ENCODE measurements at regions not wholly inside any gene's neighbourhood (a gene's known extent, or its start where the extent isn't known, plus 50 kb on each side); places are given as distances from the start of the nearest gene placed in this dataset.
"Not testable (repeated sequence)": the region's sequence is repeated elsewhere in the genome, so short reads cannot be mapped to it uniquely, and the experiment has no call there.

GRCh38 chr12:30578426-30578825 lies 117.2 kb downstream of the IPO8 start:
- DNase-seq (ENCODE audit: extremely low read depth in 1 of 2, low read depth in 1 of 2), result no peak

DNA sequence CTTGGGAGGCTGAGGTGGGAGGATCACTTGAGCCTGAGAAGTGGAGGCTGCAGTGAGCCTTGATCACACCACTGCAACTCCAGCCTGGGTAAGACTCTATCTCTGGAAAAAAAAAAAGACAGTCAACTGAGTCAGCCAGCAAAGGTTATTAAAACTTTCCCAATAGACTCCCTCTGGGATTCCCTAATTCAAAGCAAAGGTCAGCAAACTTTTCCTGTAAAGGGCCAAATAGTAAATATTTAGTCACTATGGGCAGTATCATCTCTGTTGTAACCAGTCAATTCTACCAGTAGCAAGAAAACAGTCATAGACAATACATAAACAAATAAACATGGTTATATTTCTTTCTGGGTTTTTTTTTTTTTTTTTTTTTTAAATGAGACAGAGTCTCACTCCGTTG lies 122.5 kb downstream of the IPO8 start:
- DNase-seq (ENCODE audit: extremely low read depth in 1 of 2, low read depth in 1 of 2), result no peak

- no peak for DNase-seq (ENCODE audit: extremely low read depth in 1 of 2, low read depth in 1 of 2)
Measured at GRCh38 chr12:30570211-30570890, 125.3 kb downstream of the IPO8 start.

DNA sequence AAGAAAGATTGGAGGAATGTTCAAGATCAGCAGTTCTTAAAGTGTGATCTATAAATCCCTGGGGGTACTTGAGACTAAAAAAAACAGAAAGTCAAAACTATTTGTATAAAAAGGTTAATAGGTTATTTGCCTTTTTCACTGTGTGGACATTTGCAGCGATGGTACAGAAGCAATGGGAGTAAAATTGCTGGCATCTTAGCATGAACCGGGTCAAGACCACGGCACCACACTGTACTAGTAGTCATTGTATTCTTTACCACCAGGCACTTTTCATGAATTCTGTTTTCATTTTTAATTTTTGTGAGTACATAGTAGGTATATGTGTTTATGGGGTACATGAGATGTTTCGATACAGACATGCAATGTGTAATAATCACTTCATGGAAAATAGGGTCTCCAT lies 126.2 kb downstream of the IPO8 start:
- DNase-seq (ENCODE audit: extremely low read depth in 1 of 2, low read depth in 1 of 2), result no peak

- no peak for DNase-seq (ENCODE audit: extremely low read depth in 1 of 2, low read depth in 1 of 2)
Measured at GRCh38 chr12:30568453-30568852, 127.2 kb downstream of the IPO8 start.

GRCh38 chr12:30567082-30567481 lies 128.6 kb downstream of the IPO8 start:
- DNase-seq (ENCODE audit: extremely low read depth in 1 of 2, low read depth in 1 of 2), result no peak

DNA sequence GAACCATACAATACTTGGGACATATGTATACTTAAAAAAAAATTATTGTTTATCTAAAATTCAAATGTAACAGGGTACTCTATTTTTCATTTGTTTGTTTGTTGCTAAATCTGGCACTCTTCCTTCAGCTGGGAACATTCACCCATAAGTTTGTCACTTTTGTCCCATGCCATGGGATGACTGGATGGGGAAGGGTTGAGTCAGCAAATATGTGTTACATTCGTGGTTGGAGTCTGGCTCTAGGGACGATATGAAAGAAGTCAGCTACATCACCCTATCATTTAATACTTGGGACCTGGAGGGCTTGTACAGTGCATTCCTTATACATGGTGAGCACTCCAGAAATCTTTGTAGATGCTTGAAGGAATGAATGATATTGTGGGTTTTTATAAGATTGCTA lies 131.3 kb downstream of the IPO8 start:
- no peak for DNase-seq (ENCODE audit: extremely low read depth in 1 of 2, low read depth in 1 of 2)

DNA sequence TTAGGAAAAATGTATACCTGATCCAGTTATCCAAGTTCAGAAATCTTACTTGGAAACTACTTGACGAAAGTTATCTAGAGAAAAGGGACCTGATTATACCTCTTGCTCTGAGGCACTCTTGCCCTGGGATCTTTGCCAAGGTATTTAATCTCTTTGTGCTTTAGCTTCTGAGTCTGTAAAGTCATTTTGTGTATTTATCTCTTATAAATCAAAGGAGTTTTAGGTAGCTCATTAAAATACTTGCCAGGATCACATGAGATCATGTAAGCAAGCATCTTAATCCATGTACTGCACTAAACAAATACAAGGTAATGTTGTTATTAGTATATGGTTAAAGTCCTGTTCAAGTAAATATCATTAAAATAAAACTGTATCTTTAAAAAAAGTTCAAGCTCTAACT lies 147.5 kb downstream of the IPO8 start:
- no peak for DNase-seq (ENCODE audit: extremely low read depth in 1 of 2, low read depth in 1 of 2)

- no peak for DNase-seq (ENCODE audit: extremely low read depth in 1 of 2, low read depth in 1 of 2)
Measured at GRCh38 chr12:30546121-30546520, 149.5 kb downstream of the IPO8 start.

- DNase-seq (ENCODE audit: extremely low read depth in 1 of 2, low read depth in 1 of 2), result not testable (repeated sequence)
Measured at GRCh38 chr12:30544704-30545103, 151.0 kb downstream of the IPO8 start.

DNA sequence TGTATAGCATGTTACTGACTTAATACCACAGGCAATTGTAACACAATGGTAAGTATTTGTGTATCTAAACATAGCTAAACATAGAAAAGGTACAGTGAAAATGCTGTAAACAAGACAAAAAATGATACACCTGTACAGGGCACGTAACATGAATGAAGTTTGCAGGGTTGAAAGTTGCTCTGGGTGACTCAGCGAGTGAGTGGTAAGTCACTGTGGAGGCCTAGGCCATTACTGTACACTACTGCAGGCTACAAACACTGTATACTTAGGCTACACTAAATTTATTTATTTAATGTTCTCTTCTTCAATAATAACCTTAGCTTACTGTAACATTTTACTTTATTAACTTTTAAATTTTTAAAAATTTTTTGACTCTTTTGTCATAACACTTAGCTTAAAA lies 158.4 kb downstream of the IPO8 start:
- DNase-seq (ENCODE audit: extremely low read depth in 1 of 2, low read depth in 1 of 2), result no peak

DNA sequence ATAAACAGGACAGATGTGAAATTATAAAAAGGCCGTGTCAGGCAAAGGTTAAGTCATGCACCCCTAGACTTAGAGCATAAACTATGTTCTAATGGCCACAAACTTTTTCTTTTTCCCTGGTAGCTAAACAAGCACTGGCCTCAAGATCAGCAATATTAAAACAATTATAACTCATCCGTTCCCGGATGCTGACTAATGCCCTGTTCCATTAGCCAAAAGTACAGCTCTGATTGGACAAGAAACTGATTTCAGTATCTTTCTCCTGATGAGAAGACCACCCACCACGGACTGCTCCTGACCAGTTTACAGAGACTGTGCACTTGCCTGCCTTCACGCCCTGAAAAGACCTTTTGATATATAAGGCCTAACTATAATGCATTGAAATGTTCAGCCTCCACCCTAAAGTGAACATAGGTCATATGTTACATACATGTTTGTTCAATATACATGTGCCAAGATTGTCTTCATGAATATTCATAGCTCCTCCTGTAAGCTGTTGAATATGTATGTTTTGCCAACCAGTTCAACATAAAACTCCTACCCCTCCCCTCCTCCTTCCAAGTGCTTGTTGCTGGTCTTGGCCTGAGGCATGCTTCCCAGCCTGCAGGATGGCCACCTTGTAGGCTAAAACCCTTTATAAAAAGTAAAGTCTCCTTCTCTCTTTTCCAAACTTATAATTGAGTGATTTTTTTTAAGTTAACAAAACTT lies 162.0 kb downstream of the IPO8 start:
- DNase-seq (ENCODE audit: extremely low read depth in 1 of 2, low read depth in 1 of 2), result no peak

GRCh38 chr12:30531731-30532678 lies 163.7 kb downstream of the IPO8 start:
- DNase-seq (ENCODE audit: extremely low read depth in 1 of 2, low read depth in 1 of 2), result no peak

GRCh38 chr12:30529489-30530269 lies 166.0 kb downstream of the IPO8 start:
- DNase-seq (ENCODE audit: extremely low read depth in 1 of 2, low read depth in 1 of 2), result no peak

DNA sequence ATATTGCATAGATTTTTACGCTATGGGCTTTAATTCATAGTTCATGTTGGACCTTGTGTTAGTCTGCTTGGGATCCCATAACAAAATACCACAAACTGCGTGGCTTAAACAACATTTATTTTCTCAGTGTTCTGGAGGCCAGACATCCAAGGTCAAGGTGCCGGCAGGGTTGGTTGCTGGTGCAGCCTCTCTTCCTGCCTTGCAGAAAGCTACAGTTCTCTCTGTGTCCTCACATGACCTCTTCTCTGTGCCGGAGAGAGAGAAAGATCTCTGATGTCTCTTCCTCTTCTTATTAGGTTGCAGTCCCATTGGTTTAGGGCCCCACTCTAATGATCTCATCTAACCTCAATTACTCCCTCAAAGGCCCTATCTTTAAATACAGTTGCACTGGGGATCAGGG lies 170.5 kb downstream of the IPO8 start:
- DNase-seq (ENCODE audit: extremely low read depth in 1 of 2, low read depth in 1 of 2), result no peak

DNA sequence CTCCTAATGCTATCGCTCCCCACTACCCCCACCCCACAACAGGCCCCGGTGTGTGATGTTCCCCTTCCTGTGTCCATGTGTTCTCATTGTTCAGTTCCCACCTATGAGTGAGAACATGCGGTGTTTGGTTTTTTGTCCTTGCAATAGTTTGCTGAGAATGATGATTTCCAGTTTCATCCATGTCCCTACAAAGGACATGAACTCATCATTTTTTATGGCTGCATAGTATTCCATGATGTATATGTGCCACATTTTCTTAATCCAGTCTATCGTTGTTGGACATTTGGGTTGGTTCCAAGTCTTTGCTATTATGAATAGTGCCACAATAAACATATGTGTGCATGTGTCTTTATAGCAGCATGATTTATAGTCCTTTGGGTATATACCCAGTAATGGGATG lies 175.4 kb downstream of the IPO8 start:
- DNase-seq (ENCODE audit: extremely low read depth in 1 of 2, low read depth in 1 of 2), result not testable (repeated sequence)

DNA sequence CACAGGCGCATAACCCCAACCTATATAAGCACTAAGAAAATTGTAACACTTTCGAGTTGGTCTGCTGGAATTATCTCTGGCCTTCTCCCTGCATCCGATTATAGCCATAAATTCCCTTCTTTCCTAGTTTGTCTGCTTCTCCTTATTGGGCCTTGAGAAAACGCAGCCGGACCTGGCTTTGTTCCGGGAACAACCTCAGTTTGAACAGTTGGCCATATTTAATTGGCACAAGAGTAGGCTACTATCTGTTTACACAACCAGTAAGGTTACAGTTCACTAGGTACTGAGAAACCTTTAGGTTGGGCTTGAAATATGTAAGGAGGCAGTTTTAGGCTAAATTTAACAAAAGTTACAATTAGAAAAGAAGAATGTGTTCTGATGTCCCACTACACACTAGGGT lies 176.1 kb downstream of the IPO8 start:
- DNase-seq (ENCODE audit: extremely low read depth in 1 of 2, low read depth in 1 of 2), result no peak

DNA sequence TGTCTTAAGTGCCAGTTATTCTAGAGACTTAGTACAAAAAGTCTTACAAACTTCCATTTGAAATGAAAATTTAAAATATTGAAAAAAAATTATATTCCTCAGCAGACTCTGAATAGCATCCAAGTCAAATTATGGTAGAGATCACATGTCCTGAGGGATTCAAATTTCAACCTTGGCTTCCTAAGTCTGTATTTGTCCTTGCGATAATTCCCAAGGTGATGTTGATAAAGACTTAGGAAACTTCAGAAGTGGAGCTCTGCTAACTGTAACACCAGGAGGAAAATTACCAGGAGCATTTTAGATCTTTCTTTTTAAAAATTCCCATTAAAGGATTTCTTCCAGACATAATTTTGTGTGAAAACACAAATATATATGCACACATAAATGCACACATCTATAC lies 178.3 kb downstream of the IPO8 start:
- no peak for DNase-seq (ENCODE audit: extremely low read depth in 1 of 2, low read depth in 1 of 2)

GRCh38 chr12:30515351-30515750 lies 180.3 kb downstream of the IPO8 start:
- no peak for DNase-seq (ENCODE audit: extremely low read depth in 1 of 2, low read depth in 1 of 2)

- no peak for DNase-seq (ENCODE audit: extremely low read depth in 1 of 2, low read depth in 1 of 2)
Measured at GRCh38 chr12:30514666-30515065, 181.0 kb downstream of the IPO8 start.

Measured in stimulated activated CD8-positive, alpha-beta memory T cell treated with anti-CD3 and anti-CD28 coated beads, Interleukin-7, amount 100 ng/mL, for 48 hours (primary cell).